ENCODE measurements at regions not wholly inside any gene's neighbourhood (a gene's known extent, or its start where the extent isn't known, plus 50 kb on each side); places are given as distances from the start of the nearest gene placed in this dataset.

- TF ChIP-seq CTCF (IDR thresholded peaks at IDR 0.05) (no peak), POLR2A (IDR thresholded peaks at IDR 0.05) (no peak)
These were observed 145.5 kb downstream of the AREG start for GRCh38 chr4:74590476-74590875.
